ENCODE measurements at regions not wholly inside any gene's neighbourhood (a gene's known extent, or its start where the extent isn't known, plus 50 kb on each side); places are given as distances from the start of the nearest gene placed in this dataset.

DNA sequence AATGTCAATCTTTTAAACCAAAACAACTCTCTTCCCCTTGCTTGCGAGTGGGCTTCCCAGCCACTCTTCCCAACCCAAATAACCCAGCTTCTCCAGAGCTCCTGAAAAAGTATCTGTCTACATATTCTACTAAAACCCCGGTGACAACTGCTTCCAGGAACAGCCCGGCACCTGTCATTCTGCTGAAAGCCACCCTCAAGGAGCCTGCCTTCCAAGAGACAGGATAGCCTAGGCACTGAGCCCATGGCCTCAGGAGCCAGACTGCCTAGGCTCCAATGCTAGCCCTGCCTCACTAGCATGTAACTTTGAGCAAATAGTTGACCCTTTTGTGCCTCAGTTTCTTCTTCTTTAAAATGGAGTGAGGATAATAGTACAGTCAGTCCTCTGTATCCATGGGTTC is 459.8 kb downstream of the SOX6 start:
- in situ Hi-C loops (cut with HindIII; ENCODE audit: extremely low pct_ligation_motif_present, low pct_unique_long_range_greater_than_20kb) (loop anchor here (25.0 kb wide), 1 partner anchor 109 kb away; no protein-coding TSS in a partner anchor), intact Hi-C loops (cut with micrococcal nuclease; ENCODE audit: unreplicated experiment) (no loop called here)
- no peaks in the 10 kb centered on the region for H3K36me3 ChIP-seq (replicated peaks in 1 of 2; ENCODE audit: control insufficient read depth in 1 of 2, insufficient read depth in 2 of 2, low read length in 2 of 2)
- H3K4me3 ChIP-seq (replicated peaks in 1 of 3; ENCODE audit: insufficient read depth in 1 of 3, low read depth in 2 of 3, low read length in 3 of 3), result no peak overlapping the region
- CTCF ChIA-PET (ENCODE audit: low intra/inter-chr PET ratio, low total read pairs), result no interaction called here
- no peaks in the 10 kb centered on the region for H3K9me3 ChIP-seq (ENCODE audit: low read length)
- H3K4me1 ChIP-seq (ENCODE audit: insufficient read depth, low read length), result peaks cover 4% of the 10 kb centered on the region
- POLR2A ChIA-PET, result no interaction called here
- FAIRE-seq (no peak), DNase-seq (ENCODE audit: low spot score) (no peak), ATAC-seq (no peak)
- no peak overlapping the region for H3K4me2 ChIP-seq (ENCODE audit: low read depth, low read length)
- no peak overlapping the region for H3K27ac ChIP-seq (ENCODE audit: extremely low read length, insufficient read depth, low read length)
- H3K9ac ChIP-seq (ENCODE audit: insufficient read depth, low read depth, low read length), result no peak overlapping the region
- H3K79me2 ChIP-seq (ENCODE audit: insufficient read depth, low read length), result no peaks in the 10 kb centered on the region
- peaks cover 0 to 18% of the 10 kb centered on the region in 2 experiments; a peak in 2 of 5 replicates for H3K27me3 ChIP-seq (ENCODE audit: control insufficient read depth in 1 of 2, insufficient read depth in 2 of 2, low read length in 2 of 2)
- no peaks in the 10 kb centered on the region for H4K20me1 ChIP-seq (ENCODE audit: insufficient read depth, low read length)
- H2AFZ ChIP-seq (ENCODE audit: low read length), result no peak overlapping the region
- no TSS peak for BruUV-seq (replicated peaks)
- TF ChIP-seq ZSCAN30 (CRISPR knock-in tag; IDR thresholded peaks at IDR 0.05), result no peak
- TF ChIP-seq, protein P1, sequence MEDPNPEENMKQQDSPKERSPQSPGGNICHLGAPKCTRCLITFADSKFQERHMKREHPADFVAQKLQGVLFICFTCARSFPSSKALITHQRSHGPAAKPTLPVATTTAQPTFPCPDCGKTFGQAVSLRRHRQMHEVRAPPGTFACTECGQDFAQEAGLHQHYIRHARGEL (CRISPR knock-in tag; IDR thresholded peaks at IDR 0.05), result no peak
- TF ChIP-seq PHF21A (CRISPR knock-in tag; IDR thresholded peaks at IDR 0.05), result no peak
- no peak for TF ChIP-seq THRA (CRISPR knock-in tag; IDR thresholded peaks at IDR 0.05; ENCODE audit: borderline replicate concordance)
- TF ChIP-seq ZMAT3 (CRISPR knock-in tag; conservative IDR thresholded peaks at IDR 0.05), result no peak
- TF ChIP-seq ZNF382 (CRISPR knock-in tag; IDR thresholded peaks at IDR 0.05; ENCODE audit: borderline replicate concordance), result no peak
- no peak for TF ChIP-seq ZBTB33 (CRISPR knock-in tag; IDR thresholded peaks at IDR 0.05)
- TF ChIP-seq ZNF292 (CRISPR knock-in tag; IDR thresholded peaks at IDR 0.05; ENCODE audit: borderline replicate concordance, low read depth), result no peak
- no peak for TF ChIP-seq TOPORS (CRISPR knock-in tag; IDR thresholded peaks at IDR 0.05)
- no peak for TF ChIP-seq SSRP1 (CRISPR knock-in tag; IDR thresholded peaks at IDR 0.05)
- no peak for TF ChIP-seq ZNF225 (CRISPR knock-in tag; IDR thresholded peaks at IDR 0.05)
- TF ChIP-seq KDM2A (CRISPR knock-in tag; IDR thresholded peaks at IDR 0.05; ENCODE audit: borderline replicate concordance, low read depth), result no peak
- no peak for TF ChIP-seq PRMT3 (CRISPR knock-in tag; IDR thresholded peaks at IDR 0.05; ENCODE audit: borderline replicate concordance, low read depth)
- no peak for TF ChIP-seq ZNF101 (CRISPR knock-in tag; IDR thresholded peaks at IDR 0.05; ENCODE audit: borderline replicate concordance, low read depth)
- TF ChIP-seq, protein P2, sequence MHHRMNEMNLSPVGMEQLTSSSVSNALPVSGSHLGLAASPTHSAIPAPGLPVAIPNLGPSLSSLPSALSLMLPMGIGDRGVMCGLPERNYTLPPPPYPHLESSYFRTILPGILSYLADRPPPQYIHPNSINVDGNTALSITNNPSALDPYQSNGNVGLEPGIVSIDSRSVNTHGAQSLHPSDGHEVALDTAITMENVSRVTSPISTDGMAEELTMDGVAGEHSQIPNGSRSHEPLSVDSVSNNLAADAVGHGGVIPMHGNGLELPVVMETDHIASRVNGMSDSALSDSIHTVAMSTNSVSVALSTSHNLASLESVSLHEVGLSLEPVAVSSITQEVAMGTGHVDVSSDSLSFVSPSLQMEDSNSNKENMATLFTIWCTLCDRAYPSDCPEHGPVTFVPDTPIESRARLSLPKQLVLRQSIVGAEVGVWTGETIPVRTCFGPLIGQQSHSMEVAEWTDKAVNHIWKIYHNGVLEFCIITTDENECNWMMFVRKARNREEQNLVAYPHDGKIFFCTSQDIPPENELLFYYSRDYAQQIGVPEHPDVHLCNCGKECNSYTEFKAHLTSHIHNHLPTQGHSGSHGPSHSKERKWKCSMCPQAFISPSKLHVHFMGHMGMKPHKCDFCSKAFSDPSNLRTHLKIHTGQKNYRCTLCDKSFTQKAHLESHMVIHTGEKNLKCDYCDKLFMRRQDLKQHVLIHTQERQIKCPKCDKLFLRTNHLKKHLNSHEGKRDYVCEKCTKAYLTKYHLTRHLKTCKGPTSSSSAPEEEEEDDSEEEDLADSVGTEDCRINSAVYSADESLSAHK (CRISPR knock-in tag; IDR thresholded peaks at IDR 0.05; ENCODE audit: borderline replicate concordance), result no peak
- TF ChIP-seq ZNF552 (CRISPR knock-in tag; IDR thresholded peaks at IDR 0.05; ENCODE audit: borderline replicate concordance), result no peak
- TF ChIP-seq NFYC (CRISPR knock-in tag; IDR thresholded peaks at IDR 0.05), result no peak
- WGBS (ENCODE audit: low lambda C conversion rate), result 42% methylated on average over 3 of the region's 3 CpGs
